K562 (cell line): ENCODE measurements at regions not wholly inside any gene's neighbourhood (a gene's known extent, or its start where the extent isn't known, plus 50 kb on each side); places are given as distances from the start of the nearest gene placed in this dataset.

Experiments used
- ATAC-seq: fragments of 200-7000 bp; cut with Tn5 transposase; 3 replicates; pipeline ENCODE4 v1.9.1; 2020; ENCODE audit warnings: moderate library complexity
- BruUV-seq: library from RNA; stranded (reverse); fragments of 400-500 nt; replicated peaks from 2 replicates; lab custom pipeline; 2021; lab: Mats Ljungman, UMichigan
- CTCF ChIA-PET: fragments of 300-600 bp; formaldehyde crosslinking; extraction: SDS; loops from one replicate; lab custom pipeline; 2021; ENCODE audit warnings: low intra/inter-chr PET ratio; lab: Yijun Ruan, JAX
- POLR2A ChIA-PET: fragments of 300-600, 350-650 bp; sonication (Branson Sonifier 250); formaldehyde crosslinking; extraction: SDS; loops from one replicate; lab custom pipeline; 2021; ENCODE audit warnings: antibody characterized with exemption, inconsistent platforms; lab: Yijun Ruan, JAX
- DNase-seq, 4 experiments: peaks; one replicate each; pipeline versions ENCODE4 v3.0.0 to v3.0.0-alpha.2; 2011 to 2018; ENCODE audit warnings: low spot score in 3 of 4, mixed read lengths in 3 of 4; ENCODE audit errors: extremely low read depth in 1 of 4
- FAIRE-seq: peaks from 2 replicates; lab custom pipeline; 2011; peaks lifted over from hg19 to GRCh38; lab: Jason Lieb, UNC
- H2AFZ ChIP-seq: 2 replicates; pipeline ENCODE4 v1.6.0; 2011; ENCODE audit warnings: low read depth, low read length, control low read depth, inconsistent platforms
- H3K27ac ChIP-seq: fragments of 200-600 bp; 3 replicates; pipeline ENCODE4 v1.8.0; 2011; ENCODE audit warnings: low read depth, mild to moderate bottlenecking, control low read depth, inconsistent platforms, low read length, moderate library complexity, mixed read lengths; ENCODE audit errors: extremely low read depth
- H3K27me3 ChIP-seq, 2 experiments: fragments of 300-600 bp in 1 of 2; 2 replicates in 1 of 2; 3 replicates in 1 of 2; pipeline versions ENCODE4 v1.6.0 to v1.8.0; 2011; ENCODE audit warnings: inconsistent platforms in 2 of 2, low read length in 2 of 2, mild to moderate bottlenecking in 1 of 2, mixed read lengths in 1 of 2, moderate library complexity in 1 of 2; ENCODE audit not compliant: control insufficient read depth in 2 of 2, insufficient read depth in 2 of 2
- H3K36me3 ChIP-seq: fragments of 300-600 bp; 3 replicates; pipeline ENCODE4 v1.8.0; 2011; ENCODE audit warnings: mild to moderate bottlenecking, low read length, inconsistent platforms; ENCODE audit not compliant: control insufficient read depth, insufficient read depth
- H3K4me1 ChIP-seq, 2 experiments: fragments of 200-600 bp in 1 of 2; replicated peaks in 1 of 2; 2 replicates in 1 of 2; 3 replicates in 1 of 2; pipeline versions ENCODE4 v1.5.1 to v1.8.0; 2011; ENCODE audit warnings: inconsistent platforms in 2 of 2, low read length in 2 of 2, mild to moderate bottlenecking in 1 of 2, mixed read lengths in 1 of 2, moderate library complexity in 1 of 2; ENCODE audit not compliant: control insufficient read depth in 2 of 2, insufficient read depth in 2 of 2
- H3K4me2 ChIP-seq: 2 replicates; pipeline ENCODE4 v1.6.1; 2011; ENCODE audit warnings: low read length, control low read depth, inconsistent platforms, mixed read lengths; ENCODE audit not compliant: insufficient read depth
- H3K4me3 ChIP-seq: fragments of 200-600 bp; sonication (generic), shearing (Covaris generic); 2 replicates; pipeline ENCODE4 v1.5.1; 2016; ENCODE audit warnings: control low read depth, inconsistent platforms
- H3K79me2 ChIP-seq: fragments of 200-600 bp; 3 replicates; pipeline ENCODE4 v1.8.0; 2011; ENCODE audit warnings: low read length, inconsistent platforms; ENCODE audit not compliant: control insufficient read depth, insufficient read depth
- H3K9ac ChIP-seq, 2 experiments: 2 replicates each; pipeline versions ENCODE4 v1.6.0 to v1.6.1; 2011; ENCODE audit warnings: low read depth in 2 of 2, low read length in 2 of 2, control low read depth in 1 of 2, inconsistent platforms in 1 of 2, mild to moderate bottlenecking in 1 of 2, mixed read lengths in 1 of 2; ENCODE audit not compliant: insufficient read depth in 1 of 2
- H3K9me1 ChIP-seq: one replicate; pipeline ENCODE4 v1.6.0; 2011; ENCODE audit warnings: inconsistent platforms, mild to moderate bottlenecking, low read length, moderate library complexity; ENCODE audit not compliant: control insufficient read depth, insufficient read depth
- H3K9me3 ChIP-seq: replicated peaks from 2 replicates; pipeline ENCODE4 v1.5.1; 2011; ENCODE audit warnings: low read depth, low read length, inconsistent platforms; ENCODE audit not compliant: control insufficient read depth, insufficient read depth
- H4K20me1 ChIP-seq: replicated peaks from 2 replicates; pipeline ENCODE4 v1.6.1; 2011; ENCODE audit warnings: low read length, inconsistent platforms, mixed read lengths; ENCODE audit not compliant: control insufficient read depth, insufficient read depth
- TFAM ChIP-seq: fragments of 250-450 bp; sonication (Bioruptor Pico); conservative IDR thresholded peaks from 2 replicates; pipeline ENCODE4 v1.5.0; 2021; ENCODE audit warnings: mild to moderate bottlenecking, moderate library complexity
- ZNF124 ChIP-seq: sonication (generic); formaldehyde crosslinking; IDR thresholded peaks from 2 replicates; pipeline ENCODE4 v1.8.1; 2022; ENCODE audit warnings: missing genetic modification reagents
- WGBS: fragments of 100-300 bp; shearing (Covaris generic); methylation state at CpG from one replicate; pipeline ENCODE4 v1.1.6; 2016; ENCODE audit warnings: low coverage, mixed read lengths; ENCODE audit not compliant: insufficient coverage; ENCODE audit errors: missing lambda C conversion rate; 5-methylcytosine and 5-hydroxymethylcytosine counted together
- in situ Hi-C: fragments of 300-500 bp; cut with MboI; formaldehyde crosslinking; loops from 4 replicates; pipeline ENCODE4 v1.15.0; 2018; ENCODE audit warnings: inconsistent platforms, mixed read lengths
- intact Hi-C: fragments of 100-400 bp; cut with micrococcal nuclease; formaldehyde crosslinking; loops from 2 replicates; pipeline ENCODE4 v1.14.2; 2022
- TF ChIP-seq, protein P1 (sequence below), 2 experiments: fragments of 450-650 bp; IDR thresholded peaks; 2 replicates each; pipeline ENCODE4 v1.6.1; 2016; ENCODE audit warnings: mild to moderate bottlenecking in 2 of 2, borderline replicate concordance in 1 of 2, low read depth in 1 of 2, moderate library complexity in 1 of 2
- TF ChIP-seq, protein P2 (sequence below): sonication (generic); formaldehyde crosslinking; IDR thresholded peaks from 2 replicates; pipeline ENCODE4 v1.8.0; 2022; ENCODE audit warnings: mild to moderate bottlenecking, missing genetic modification reagents
- TF ChIP-seq, protein P3 (sequence below): fragments of 450-650 bp; formaldehyde crosslinking; IDR thresholded peaks from 2 replicates; pipeline ENCODE4 v1.4.0; 2022; ENCODE audit warnings: missing genetic modification characterization

DNA sequence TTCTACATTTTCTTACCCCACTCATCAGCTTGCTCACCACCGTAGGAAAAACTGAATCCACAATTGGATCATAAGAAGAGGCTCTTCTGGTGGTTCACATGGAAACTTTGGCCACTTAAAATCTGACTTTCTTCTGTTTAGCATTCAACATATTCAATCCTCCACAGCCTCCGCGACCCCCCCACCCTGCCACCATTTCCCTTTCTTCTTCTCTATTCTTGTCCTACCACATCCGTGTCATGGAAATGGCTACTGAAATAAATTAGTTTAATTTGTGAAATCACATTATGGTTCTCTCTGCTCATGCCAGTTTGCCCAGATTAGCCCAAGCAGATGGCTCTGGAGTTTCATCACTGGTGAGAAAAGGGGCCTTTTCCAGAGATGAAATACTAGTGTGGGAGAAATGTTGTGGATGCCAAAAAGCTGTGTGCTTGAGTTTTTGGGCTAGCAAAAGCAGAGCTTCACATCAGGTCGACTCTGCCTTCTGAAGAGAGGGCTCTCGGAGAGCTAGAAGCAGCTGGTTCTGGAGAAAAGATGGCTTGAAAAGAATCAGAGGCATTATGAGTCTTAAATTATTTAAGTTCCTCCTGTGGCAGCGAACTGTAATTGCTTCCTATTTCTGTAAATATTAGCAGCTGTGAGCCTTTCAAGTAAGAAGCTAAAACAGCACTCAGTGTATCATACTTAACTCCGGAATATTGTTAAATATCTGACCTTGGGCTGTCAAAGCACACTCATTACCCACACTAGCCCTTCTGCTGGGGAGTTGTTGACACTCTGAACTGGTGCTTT lies 107.1 kb downstream of the MAT2B start (continued):
- TF ChIP-seq, protein P1, sequence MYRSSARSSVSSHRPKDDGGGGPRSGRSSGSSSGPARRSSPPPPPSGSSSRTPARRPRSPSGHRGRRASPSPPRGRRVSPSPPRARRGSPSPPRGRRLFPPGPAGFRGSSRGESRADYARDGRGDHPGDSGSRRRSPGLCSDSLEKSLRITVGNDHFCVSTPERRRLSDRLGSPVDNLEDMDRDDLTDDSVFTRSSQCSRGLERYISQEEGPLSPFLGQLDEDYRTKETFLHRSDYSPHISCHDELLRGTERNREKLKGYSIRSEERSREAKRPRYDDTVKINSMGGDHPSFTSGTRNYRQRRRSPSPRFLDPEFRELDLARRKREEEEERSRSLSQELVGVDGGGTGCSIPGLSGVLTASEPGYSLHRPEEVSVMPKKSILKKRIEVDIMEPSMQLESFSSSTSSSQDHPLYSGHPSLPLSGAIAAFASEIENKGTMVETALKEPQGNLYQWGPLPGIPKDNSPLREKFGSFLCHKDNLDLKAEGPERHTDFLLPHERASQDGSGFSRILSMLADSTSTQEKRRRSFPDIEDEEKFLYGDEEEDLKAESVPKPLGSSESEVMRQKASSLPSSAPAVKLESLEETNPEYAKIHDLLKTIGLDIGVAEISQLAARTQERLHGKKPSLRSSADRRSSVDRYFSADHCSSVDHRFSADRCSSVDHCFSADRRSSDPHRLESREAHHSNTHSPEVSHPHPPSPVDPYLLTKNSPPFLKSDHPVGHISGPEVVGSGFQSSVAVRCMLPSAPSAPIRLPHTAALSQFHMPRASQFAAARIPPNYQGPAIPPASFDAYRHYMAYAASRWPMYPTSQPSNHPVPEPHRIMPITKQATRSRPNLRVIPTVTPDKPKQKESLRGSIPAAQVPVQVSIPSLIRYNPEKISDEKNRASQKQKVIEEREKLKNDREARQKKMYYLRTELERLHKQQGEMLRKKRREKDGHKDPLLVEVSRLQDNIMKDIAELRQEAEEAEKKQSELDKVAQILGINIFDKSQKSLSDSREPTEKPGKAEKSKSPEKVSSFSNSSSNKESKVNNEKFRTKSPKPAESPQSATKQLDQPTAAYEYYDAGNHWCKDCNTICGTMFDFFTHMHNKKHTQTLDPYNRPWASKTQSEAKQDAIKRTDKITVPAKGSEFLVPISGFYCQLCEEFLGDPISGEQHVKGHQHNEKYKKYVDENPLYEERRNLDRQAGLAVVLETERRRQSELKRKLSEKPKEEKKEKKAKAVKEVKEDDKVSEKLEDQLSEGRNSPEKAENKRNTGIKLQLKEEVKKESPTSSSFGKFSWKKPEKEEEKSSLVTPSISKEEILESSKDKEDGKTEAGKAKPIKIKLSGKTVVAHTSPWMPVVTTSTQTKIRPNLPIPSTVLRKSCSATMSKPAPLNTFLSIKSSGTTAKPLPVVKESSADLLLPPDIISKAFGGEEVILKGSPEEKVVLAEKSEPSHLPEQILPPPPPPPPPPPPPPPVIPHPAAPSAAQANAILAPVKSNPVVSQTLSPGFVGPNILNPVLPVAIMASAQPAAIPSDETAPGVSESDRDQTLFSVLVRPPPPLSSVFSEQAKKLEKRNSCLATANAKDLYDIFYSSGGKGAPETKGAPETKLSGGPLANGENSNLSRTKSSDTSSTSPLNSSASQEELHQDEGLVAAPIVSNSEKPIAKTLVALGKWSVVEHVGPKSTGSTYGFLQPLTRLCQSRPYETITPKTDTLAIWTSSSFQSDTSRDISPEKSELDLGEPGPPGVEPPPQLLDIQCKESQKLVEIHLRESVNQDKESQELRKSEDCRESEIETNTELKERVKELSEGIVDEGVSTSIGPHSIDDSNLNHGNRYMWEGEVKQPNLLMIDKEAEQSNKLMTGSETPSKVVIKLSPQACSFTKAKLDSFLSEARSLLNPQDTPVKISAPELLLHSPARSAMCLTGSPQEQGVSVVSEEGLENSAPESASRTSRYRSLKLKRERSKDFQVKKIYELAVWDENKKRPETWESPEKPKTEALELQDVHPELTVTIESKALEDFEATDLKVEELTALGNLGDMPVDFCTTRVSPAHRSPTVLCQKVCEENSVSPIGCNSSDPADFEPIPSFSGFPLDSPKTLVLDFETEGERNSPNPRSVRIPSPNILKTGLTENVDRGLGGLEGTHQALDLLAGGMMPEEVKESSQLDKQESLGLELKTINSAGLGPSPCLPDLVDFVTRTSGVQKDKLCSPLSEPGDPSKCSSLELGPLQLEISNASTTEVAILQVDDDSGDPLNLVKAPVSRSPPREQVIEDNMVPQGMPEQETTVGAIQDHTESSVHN (IDR thresholded peaks at IDR 0.05; ENCODE audit: borderline replicate concordance in 1 of 2, low read depth in 1 of 2), result no peak

DNA sequence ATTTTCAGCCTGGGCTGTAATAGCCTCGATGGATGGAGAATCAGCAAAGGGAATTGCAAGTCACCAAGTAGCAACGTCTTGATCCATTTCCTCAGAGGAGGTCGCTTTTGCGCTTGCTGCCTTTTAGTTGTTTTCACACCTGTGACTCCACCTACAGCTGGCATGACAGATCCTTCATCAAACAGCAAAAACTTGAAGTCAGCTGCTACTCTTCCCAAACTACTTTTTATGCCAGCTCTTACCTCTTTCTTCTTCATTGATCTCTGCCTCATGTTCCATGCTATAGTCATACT lies 107.7 kb downstream of the MAT2B start:
- no peak overlapping the region for H3K4me3 ChIP-seq
- no peaks in the 10 kb centered on the region for H3K4me1 ChIP-seq
- BruUV-seq, result no TSS peak
- H3K9me3 ChIP-seq, result no peaks in the 10 kb centered on the region
- no peaks in the 10 kb centered on the region for H3K9me1 ChIP-seq
- H3K4me2 ChIP-seq, result no peak overlapping the region
- no peaks in the 10 kb centered on the region for H3K27me3 ChIP-seq
- H3K36me3 ChIP-seq, result no peaks in the 10 kb centered on the region
- CTCF ChIA-PET, result no interaction called here
- no peaks in the 10 kb centered on the region for H3K79me2 ChIP-seq
- no peak overlapping the region for H3K27ac ChIP-seq
- no peak for FAIRE-seq
- no peak overlapping the region for H2AFZ ChIP-seq
- H3K9ac ChIP-seq, result no peak overlapping the region
- WGBS, result 0% methylated on average over 4 of the region's 4 CpGs
- in situ Hi-C loops, result no loop called here
- intact Hi-C loops, result no loop called here
- POLR2A ChIA-PET, result no interaction called here
- no peaks in the 10 kb centered on the region for H4K20me1 ChIP-seq
- no peak for DNase-seq
- no peak for ATAC-seq
- TF ChIP-seq, protein P2, sequence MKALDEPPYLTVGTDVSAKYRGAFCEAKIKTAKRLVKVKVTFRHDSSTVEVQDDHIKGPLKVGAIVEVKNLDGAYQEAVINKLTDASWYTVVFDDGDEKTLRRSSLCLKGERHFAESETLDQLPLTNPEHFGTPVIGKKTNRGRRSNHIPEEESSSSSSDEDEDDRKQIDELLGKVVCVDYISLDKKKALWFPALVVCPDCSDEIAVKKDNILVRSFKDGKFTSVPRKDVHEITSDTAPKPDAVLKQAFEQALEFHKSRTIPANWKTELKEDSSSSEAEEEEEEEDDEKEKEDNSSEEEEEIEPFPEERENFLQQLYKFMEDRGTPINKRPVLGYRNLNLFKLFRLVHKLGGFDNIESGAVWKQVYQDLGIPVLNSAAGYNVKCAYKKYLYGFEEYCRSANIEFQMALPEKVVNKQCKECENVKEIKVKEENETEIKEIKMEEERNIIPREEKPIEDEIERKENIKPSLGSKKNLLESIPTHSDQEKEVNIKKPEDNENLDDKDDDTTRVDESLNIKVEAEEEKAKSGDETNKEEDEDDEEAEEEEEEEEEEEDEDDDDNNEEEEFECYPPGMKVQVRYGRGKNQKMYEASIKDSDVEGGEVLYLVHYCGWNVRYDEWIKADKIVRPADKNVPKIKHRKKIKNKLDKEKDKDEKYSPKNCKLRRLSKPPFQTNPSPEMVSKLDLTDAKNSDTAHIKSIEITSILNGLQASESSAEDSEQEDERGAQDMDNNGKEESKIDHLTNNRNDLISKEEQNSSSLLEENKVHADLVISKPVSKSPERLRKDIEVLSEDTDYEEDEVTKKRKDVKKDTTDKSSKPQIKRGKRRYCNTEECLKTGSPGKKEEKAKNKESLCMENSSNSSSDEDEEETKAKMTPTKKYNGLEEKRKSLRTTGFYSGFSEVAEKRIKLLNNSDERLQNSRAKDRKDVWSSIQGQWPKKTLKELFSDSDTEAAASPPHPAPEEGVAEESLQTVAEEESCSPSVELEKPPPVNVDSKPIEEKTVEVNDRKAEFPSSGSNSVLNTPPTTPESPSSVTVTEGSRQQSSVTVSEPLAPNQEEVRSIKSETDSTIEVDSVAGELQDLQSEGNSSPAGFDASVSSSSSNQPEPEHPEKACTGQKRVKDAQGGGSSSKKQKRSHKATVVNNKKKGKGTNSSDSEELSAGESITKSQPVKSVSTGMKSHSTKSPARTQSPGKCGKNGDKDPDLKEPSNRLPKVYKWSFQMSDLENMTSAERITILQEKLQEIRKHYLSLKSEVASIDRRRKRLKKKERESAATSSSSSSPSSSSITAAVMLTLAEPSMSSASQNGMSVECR, result no peak
- TF ChIP-seq ZNF124 (CRISPR knock-in tag) (no peak), TFAM (CRISPR knock-in tag) (no peak)
- TF ChIP-seq, protein P3, sequence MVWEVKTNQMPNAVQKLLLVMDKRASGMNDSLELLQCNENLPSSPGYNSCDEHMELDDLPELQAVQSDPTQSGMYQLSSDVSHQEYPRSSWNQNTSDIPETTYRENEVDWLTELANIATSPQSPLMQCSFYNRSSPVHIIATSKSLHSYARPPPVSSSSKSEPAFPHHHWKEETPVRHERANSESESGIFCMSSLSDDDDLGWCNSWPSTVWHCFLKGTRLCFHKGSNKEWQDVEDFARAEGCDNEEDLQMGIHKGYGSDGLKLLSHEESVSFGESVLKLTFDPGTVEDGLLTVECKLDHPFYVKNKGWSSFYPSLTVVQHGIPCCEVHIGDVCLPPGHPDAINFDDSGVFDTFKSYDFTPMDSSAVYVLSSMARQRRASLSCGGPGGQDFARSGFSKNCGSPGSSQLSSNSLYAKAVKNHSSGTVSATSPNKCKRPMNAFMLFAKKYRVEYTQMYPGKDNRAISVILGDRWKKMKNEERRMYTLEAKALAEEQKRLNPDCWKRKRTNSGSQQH (CRISPR knock-in tag), result no peak
